NCI-H1694 treated with DMSO at 0.1 percent for 48 hours (cell line): ENCODE measurements at regions not wholly inside any gene's neighbourhood (a gene's known extent, or its start where the extent isn't known, plus 50 kb on each side); places are given as distances from the start of the nearest gene placed in this dataset.

Experiments
- DNase-seq: peaks from one replicate; lab custom pipeline; 2025; lab: John Stamatoyannopoulos, UW

GRCh38 chr13:31962731-31963370 is 68.7 kb upstream of the FRY start:
- DNase-seq, result no peak

GRCh38 chr13:31963631-31964030 is 67.9 kb upstream of the FRY start:
- no peak for DNase-seq

GRCh38 chr13:31964168-31964567 is 67.4 kb upstream of the FRY start:
- DNase-seq, result no peak

GRCh38 chr13:31965361-31966066 is 66.1 kb upstream of the FRY start:
- no peak for DNase-seq

GRCh38 chr13:31967155-31967554 is 64.4 kb upstream of the FRY start:
- DNase-seq, result no peak

- DNase-seq, result no peak
Measured at GRCh38 chr13:31968473-31968872, 63.1 kb upstream of the FRY start.

- DNase-seq, result no peak
Measured at GRCh38 chr13:31970231-31970930, 61.2 kb upstream of the FRY start.

GRCh38 chr13:31972453-31972852 is 59.1 kb upstream of the FRY start:
- DNase-seq, result no peak

- DNase-seq, result no peak
Measured at GRCh38 chr13:31978021-31978420, 53.6 kb upstream of the FRY start.

GRCh38 chr13:31980830-31981229 is 50.7 kb upstream of the FRY start:
- DNase-seq, result no peak
